ENCODE measurements at regions not wholly inside any gene's neighbourhood (a gene's known extent, or its start where the extent isn't known, plus 50 kb on each side); places are given as distances from the start of the nearest gene placed in this dataset.

DNA sequence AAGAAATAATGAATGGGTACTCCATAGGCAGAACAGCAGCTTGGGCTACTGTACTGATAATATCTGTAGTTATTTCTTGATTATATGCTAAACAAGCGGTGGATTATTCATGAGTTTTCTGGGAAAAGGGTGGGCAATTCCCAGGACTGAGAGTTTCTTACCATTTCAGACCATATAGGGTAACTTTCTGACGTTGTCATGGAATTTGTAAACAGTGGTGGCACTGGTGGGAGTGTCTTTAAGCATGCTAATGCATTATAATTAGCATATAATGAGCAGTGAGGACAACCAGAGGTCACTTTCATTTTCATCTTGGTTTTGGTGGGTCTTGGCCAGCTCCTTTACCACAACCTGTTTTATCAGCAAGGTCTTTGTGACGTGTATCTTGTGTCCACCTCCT is 399.7 kb downstream of the CDC14C start:
- Histone ChIP-seq H3K9me3 (no peaks in the 10 kb centered on the region), H3K4me3 (no peak overlapping the region)

DNA sequence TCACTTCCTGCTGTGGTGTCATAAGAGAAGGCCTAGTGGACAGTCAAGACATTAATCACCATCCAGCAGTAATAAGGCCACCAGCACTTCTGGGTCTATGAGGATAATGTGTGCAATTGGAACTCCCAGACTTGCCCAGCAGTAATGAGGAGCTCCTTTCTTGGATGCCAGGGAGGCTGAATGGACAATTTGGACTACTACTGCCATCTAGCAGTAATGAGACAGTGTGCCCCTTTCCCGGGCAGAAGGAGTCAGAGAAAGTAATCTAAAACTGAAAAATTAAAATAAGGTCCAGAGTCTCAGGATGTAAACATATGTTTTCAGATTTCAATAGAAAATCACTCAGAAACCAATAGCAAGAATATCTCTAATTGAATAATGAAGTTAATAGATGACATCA is 400.4 kb downstream of the CDC14C start:
- H3K4me1 ChIP-seq, result no peaks in the 10 kb centered on the region
- no peak for TF ChIP-seq POLR2A (IDR thresholded peaks at IDR 0.05)
- TF ChIP-seq, protein P1, sequence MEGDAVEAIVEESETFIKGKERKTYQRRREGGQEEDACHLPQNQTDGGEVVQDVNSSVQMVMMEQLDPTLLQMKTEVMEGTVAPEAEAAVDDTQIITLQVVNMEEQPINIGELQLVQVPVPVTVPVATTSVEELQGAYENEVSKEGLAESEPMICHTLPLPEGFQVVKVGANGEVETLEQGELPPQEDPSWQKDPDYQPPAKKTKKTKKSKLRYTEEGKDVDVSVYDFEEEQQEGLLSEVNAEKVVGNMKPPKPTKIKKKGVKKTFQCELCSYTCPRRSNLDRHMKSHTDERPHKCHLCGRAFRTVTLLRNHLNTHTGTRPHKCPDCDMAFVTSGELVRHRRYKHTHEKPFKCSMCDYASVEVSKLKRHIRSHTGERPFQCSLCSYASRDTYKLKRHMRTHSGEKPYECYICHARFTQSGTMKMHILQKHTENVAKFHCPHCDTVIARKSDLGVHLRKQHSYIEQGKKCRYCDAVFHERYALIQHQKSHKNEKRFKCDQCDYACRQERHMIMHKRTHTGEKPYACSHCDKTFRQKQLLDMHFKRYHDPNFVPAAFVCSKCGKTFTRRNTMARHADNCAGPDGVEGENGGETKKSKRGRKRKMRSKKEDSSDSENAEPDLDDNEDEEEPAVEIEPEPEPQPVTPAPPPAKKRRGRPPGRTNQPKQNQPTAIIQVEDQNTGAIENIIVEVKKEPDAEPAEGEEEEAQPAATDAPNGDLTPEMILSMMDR (IDR thresholded peaks at IDR 0.05), result no peak
- no peak overlapping the region for H3K27ac ChIP-seq
- no peaks in the 10 kb centered on the region for H3K36me3 ChIP-seq
- no peaks in the 10 kb centered on the region for H3K9me3 ChIP-seq
- DNase-seq, result no peak
- no peaks in the 10 kb centered on the region for H3K27me3 ChIP-seq
- no peak overlapping the region for H3K4me3 ChIP-seq

More for the DNA sequence above, 399.7 kb downstream of the CDC14C start:
- DNase-seq, result no peak
- TF ChIP-seq, protein P1 (IDR thresholded peaks at IDR 0.05), result no peak
- TF ChIP-seq POLR2A (IDR thresholded peaks at IDR 0.05), result no peak
- Histone ChIP-seq H3K27me3 (no peaks in the 10 kb centered on the region), H3K27ac (no peak overlapping the region), H3K4me1 (no peaks in the 10 kb centered on the region), H3K36me3 (no peaks in the 10 kb centered on the region)

DNA sequence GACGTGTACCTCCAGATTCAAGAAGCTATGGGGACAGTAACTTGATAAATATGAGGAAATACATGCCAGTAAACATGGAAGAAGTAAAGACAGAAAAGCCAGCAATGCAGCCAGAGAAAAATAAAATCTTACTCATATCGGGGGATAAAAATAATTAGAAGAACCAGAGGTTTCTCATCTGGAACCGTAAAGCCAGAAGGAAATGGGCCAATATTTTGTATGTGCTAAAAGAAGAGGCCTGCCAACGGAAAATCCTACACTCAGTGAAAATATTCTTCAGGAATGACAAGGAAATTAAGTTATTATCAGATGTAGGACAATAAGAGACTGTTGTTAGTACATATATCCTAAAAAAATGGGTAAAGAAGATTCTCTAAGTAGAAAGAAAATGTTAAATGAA is 401.2 kb downstream of the CDC14C start:
- no peak overlapping the region for H3K27ac ChIP-seq
- no peaks in the 10 kb centered on the region for H3K9me3 ChIP-seq
- TF ChIP-seq, protein P1 (IDR thresholded peaks at IDR 0.05), result no peak
- TF ChIP-seq POLR2A (IDR thresholded peaks at IDR 0.05), result no peak
- H3K4me3 ChIP-seq, result no peak overlapping the region
- no peaks in the 10 kb centered on the region for H3K36me3 ChIP-seq
- no peaks in the 10 kb centered on the region for H3K27me3 ChIP-seq
- H3K4me1 ChIP-seq, result no peaks in the 10 kb centered on the region
- no peak for DNase-seq

DNA sequence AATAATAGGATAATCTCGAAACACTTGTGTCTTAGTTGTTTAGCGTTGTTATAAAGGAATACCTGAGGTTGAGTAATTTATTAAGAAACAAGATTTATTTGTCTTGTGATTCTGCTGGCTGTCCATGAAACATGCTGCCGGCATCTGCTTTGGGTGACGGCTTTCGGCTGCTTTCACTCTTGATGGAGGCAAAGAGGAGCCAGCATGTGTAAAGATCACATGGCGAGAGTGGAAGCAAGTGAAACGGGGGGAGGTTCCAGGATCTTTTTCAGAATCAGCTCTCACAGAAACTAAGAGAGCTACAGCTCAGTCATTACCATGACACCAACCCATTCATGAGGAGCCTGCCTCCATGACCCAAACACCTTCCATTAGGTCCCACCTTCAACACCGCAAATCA is 402.8 kb downstream of the CDC14C start:
- DNase-seq, result no peak
- no peaks in the 10 kb centered on the region for H3K9me3 ChIP-seq
- no peak overlapping the region for H3K27ac ChIP-seq
- no peak overlapping the region for H3K4me3 ChIP-seq
- TF ChIP-seq, protein P1 (IDR thresholded peaks at IDR 0.05), result no peak
- no peak for TF ChIP-seq POLR2A (IDR thresholded peaks at IDR 0.05)
- no peaks in the 10 kb centered on the region for H3K27me3 ChIP-seq
- no peaks in the 10 kb centered on the region for H3K36me3 ChIP-seq
- no peaks in the 10 kb centered on the region for H3K4me1 ChIP-seq

DNA sequence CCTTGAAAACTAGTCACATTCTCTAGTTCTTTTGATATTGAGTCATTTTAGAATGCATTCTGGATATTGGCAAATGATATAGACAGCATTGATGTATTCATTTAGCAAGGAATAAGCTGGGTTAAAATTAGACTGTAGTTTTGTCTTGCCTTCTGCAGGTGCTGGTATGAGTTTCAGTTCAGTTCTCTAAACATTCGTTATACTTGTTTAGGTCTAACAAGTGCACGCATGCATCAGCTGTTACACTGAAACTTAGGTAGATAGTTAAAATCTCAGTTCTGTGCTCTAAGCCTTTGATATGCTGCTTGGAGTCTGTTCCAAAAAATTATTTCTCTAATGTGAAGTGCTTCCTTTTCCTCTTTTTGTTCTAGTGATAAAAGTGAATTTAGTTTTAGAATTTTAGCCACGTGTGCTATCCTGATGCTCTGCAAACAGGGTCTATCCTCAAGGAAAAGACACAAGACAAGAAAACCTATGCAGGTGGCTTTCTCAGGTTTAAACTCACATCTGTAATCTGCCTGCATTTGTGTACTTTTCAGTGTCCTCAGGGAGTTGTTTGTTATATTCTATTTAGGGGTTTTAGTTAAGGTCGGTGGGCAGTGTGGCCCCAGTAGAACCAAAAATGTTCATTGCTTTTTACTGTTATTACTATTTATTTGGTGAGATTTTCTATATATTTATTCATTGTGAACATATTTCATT is 409.0 kb downstream of the CDC14C start:
- no peaks in the 10 kb centered on the region for H3K9me3 ChIP-seq
- H3K4me3 ChIP-seq, result no peak overlapping the region
- H3K27me3 ChIP-seq, result no peaks in the 10 kb centered on the region
- no peak for TF ChIP-seq POLR2A (IDR thresholded peaks at IDR 0.05)
- TF ChIP-seq, protein P1 (IDR thresholded peaks at IDR 0.05), result no peak
- H3K36me3 ChIP-seq, result no peaks in the 10 kb centered on the region
- no peak for DNase-seq
- no peak overlapping the region for H3K27ac ChIP-seq
- H3K4me1 ChIP-seq, result no peaks in the 10 kb centered on the region

DNA sequence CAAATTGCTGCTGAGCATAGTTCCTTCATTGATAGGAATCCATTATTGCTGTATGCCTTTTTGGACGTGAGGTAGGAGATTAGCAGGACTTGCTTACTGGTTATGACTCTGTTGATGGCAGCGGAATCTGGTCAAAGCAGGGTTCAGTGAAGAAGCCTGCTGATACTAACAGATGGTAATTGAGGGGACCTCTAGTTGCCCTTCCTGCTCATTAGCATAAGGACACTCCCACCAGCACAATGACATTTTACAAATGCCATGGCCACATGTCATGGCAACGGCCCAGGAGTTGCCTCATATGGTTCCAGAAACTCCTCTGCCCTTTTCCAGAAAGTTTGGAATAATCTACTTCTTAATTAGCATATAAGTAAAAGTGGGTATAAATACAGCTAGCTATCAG is 417.5 kb downstream of the CDC14C start:
- Histone ChIP-seq H3K36me3 (no peaks in the 10 kb centered on the region), H3K4me1 (no peaks in the 10 kb centered on the region), H3K4me3 (no peak overlapping the region), H3K27me3 (no peaks in the 10 kb centered on the region), H3K27ac (no peak overlapping the region), H3K9me3 (no peaks in the 10 kb centered on the region)
- no peak for DNase-seq
- TF ChIP-seq, protein P1 (IDR thresholded peaks at IDR 0.05), result no peak
- TF ChIP-seq POLR2A (IDR thresholded peaks at IDR 0.05), result no peak
